Ovary (tissue), 3 donors: ENCODE measurements at regions not wholly inside any gene's neighbourhood (a gene's known extent, or its start where the extent isn't known, plus 50 kb on each side); places are given as distances from the start of the nearest gene placed in this dataset.

Experiments
- CTCF ChIP-seq, 3 donors: fragments of 450-650 bp in 2 of 3; fragments of 200-600 bp in 1 of 3; IDR thresholded peaks; one replicate each; pipeline versions ENCODE4 v1.5.1 to v1.8.0; 2016 to 2022; ENCODE audit warnings: antibody characterized with exemption in 3 of 3, mild to moderate bottlenecking in 1 of 3
- POLR2A ChIP-seq: fragments of 450-650 bp; IDR thresholded peaks from one replicate; pipeline ENCODE4 v1.6.1; 2017; ENCODE audit warnings: antibody characterized with exemption, mild to moderate bottlenecking, moderate library complexity
- donor health status: DM: no; HTN: no; CAD: no.

- TF ChIP-seq CTCF (IDR thresholded peaks at IDR 0.05) (no peak), POLR2A (no peak)
These were observed 237.2 kb downstream of the EMP1 start for GRCh38 chr12:13433768-13434167.
